ENCODE measurements at regions not wholly inside any gene's neighbourhood (a gene's known extent, or its start where the extent isn't known, plus 50 kb on each side); places are given as distances from the start of the nearest gene placed in this dataset.
A peak's percentile ranks its signal among the peaks of the same experiment; 100 is the strongest.

DNA sequence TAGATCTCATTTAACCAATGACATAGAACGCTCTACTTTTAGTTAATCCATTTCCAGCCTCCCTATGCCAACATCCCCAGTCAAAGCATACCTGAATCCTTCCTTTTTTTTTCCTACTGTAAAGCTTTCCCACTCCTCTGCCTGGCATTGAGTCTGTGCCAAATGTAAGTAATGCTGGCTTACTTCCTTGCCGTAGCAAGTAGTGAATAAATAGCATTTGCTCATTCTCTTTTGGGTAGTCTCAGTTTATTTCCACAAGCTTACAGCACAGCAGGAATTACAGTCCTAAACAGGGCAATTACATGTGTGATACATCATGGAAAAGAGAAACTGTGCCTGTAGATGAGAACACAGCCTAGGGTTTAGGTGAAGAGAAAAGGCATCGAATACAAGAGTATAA lies 352.6 kb upstream of the NEGR1 start:
- H3K9ac ChIP-seq (ENCODE audit: low read length), result no peak overlapping the region
- H3K27ac ChIP-seq (ENCODE audit: low read depth, low read length), result no peak overlapping the region
- H3K4me2 ChIP-seq (ENCODE audit: low read length), result no peak overlapping the region
- no peak overlapping the region for H3K4ac ChIP-seq (ENCODE audit: low read depth, low read length)
- H3K23ac ChIP-seq (ENCODE audit: low read length), result no peak overlapping the region
- no peak overlapping the region for H2AK5ac ChIP-seq (ENCODE audit: low read length)
- H3K36me3 ChIP-seq (ENCODE audit: control insufficient read depth in 1 of 2, insufficient read depth in 2 of 2, low read length in 2 of 2), result no peaks in the 10 kb centered on the region
- H4K12ac ChIP-seq (ENCODE audit: low read depth, low read length), result no peak overlapping the region
- H2BK120ac ChIP-seq (ENCODE audit: insufficient read depth, low read length, poor library complexity), result no peak overlapping the region
- H3K79me2 ChIP-seq (ENCODE audit: control insufficient read depth, insufficient read depth, low read length, poor library complexity), result no peaks in the 10 kb centered on the region
- no peak overlapping the region for H2BK5ac ChIP-seq (ENCODE audit: low read depth, low read length, poor library complexity)
- no peak overlapping the region for H2AFZ ChIP-seq (ENCODE audit: insufficient read depth, low read length, poor library complexity)
- no CpG with 5 or more reads among the region's 3 CpGs for WGBS (ENCODE audit: extremely low coverage, insufficient coverage, insufficient read length)
- H3K27me3 ChIP-seq (ENCODE audit: insufficient read depth, low read length), result no peaks in the 10 kb centered on the region
- H3K4me1 ChIP-seq (ENCODE audit: control insufficient read depth in 1 of 2, insufficient read depth in 2 of 2, low read length in 2 of 2), result no peaks in the 10 kb centered on the region
- DNase-seq, result no peak
- H3K4me3 ChIP-seq (ENCODE audit: low read depth, low read length), result no peak overlapping the region
- no peaks in the 10 kb centered on the region for H3K79me1 ChIP-seq (ENCODE audit: low read length)
- no peak overlapping the region for H3K14ac ChIP-seq (ENCODE audit: low read length)
- no peak overlapping the region for H4K91ac ChIP-seq (ENCODE audit: low read depth, low read length)
- H4K8ac ChIP-seq (ENCODE audit: low read depth, low read length), result no peak overlapping the region
- no peaks in the 10 kb centered on the region for H3K9me3 ChIP-seq (ENCODE audit: insufficient read depth, low read depth, low read length)
- H3K18ac ChIP-seq (ENCODE audit: low read length), result no peak overlapping the region
- H2BK12ac ChIP-seq (ENCODE audit: low read length), result no peak overlapping the region

DNA sequence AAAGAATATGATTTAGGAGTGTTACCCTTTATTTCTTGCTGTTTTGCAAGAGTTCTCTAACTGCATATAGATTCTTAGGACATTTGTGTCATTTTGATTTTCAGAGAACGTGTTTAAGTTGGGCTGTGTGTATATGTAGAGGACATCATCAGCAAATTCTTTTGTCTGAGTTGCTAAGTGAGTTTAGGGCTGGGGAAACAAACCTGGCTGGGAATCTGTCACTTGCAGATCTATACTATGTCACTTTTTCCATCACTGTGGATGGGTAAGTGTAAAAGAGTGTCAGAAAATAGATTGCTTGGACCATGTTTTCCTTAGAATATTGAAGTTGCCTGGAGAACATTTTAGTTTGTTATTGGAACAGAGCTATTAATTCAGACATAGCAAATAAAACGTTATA lies 349.1 kb upstream of the NEGR1 start:
- Histone ChIP-seq H2BK12ac (ENCODE audit: low read length) (no peak overlapping the region), H3K4me3 (ENCODE audit: low read depth, low read length) (no peak overlapping the region), H3K36me3 (ENCODE audit: control insufficient read depth in 1 of 2, insufficient read depth in 2 of 2, low read length in 2 of 2) (no peaks in the 10 kb centered on the region), H4K8ac (ENCODE audit: low read depth, low read length) (no peak overlapping the region), H3K4me1 (ENCODE audit: control insufficient read depth in 1 of 2, insufficient read depth in 2 of 2, low read length in 2 of 2) (no peaks in the 10 kb centered on the region), H3K27ac (ENCODE audit: low read depth, low read length) (no peak overlapping the region), H3K9ac (ENCODE audit: low read length) (no peak overlapping the region), H3K9me3 (ENCODE audit: insufficient read depth, low read depth, low read length) (no peaks in the 10 kb centered on the region), H2AFZ (ENCODE audit: insufficient read depth, low read length, poor library complexity) (no peak overlapping the region), H3K18ac (ENCODE audit: low read length) (no peak overlapping the region), H3K4ac (ENCODE audit: low read depth, low read length) (no peak overlapping the region), H2AK5ac (ENCODE audit: low read length) (no peak overlapping the region), H3K23ac (ENCODE audit: low read length) (no peak overlapping the region), H3K79me1 (ENCODE audit: low read length) (no peaks in the 10 kb centered on the region), H3K79me2 (ENCODE audit: control insufficient read depth, insufficient read depth, low read length, poor library complexity) (no peaks in the 10 kb centered on the region), H3K14ac (ENCODE audit: low read length) (no peak overlapping the region), H4K12ac (ENCODE audit: low read depth, low read length) (no peak overlapping the region), H3K4me2 (ENCODE audit: low read length) (no peak overlapping the region), H2BK120ac (ENCODE audit: insufficient read depth, low read length, poor library complexity) (no peak overlapping the region), H4K91ac (ENCODE audit: low read depth, low read length) (no peak overlapping the region), H2BK5ac (ENCODE audit: low read depth, low read length, poor library complexity) (no peak overlapping the region), H3K27me3 (ENCODE audit: insufficient read depth, low read length) (no peaks in the 10 kb centered on the region)
- no CpG with 5 or more reads among the region's 2 CpGs for WGBS (ENCODE audit: extremely low coverage, insufficient coverage, insufficient read length)
- no peak for DNase-seq

DNA sequence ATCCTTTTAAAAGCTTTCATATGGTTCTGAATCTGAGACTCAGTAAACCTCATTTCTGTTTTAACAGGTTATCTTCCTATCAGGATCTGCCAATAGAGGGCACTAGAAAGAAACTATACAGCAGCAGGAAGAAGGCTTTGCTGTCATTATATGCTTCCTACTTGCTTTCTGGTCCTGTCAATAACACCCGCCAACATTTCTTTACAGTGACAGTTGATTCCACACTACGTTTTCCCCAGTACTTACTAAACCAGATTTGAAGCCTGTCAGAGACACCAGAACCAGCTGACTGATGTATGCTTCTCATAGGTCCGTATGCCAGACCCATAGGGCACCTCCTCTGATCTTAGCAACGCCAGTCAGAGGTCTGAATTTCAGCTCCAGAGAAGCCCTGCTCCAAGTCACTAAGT lies 341.0 kb upstream of the NEGR1 start:
- Histone ChIP-seq H4K12ac (ENCODE audit: low read depth, low read length) (no peak overlapping the region), H2AK5ac (ENCODE audit: low read length) (no peak overlapping the region), H3K4ac (ENCODE audit: low read depth, low read length) (no peak overlapping the region), H2BK5ac (ENCODE audit: low read depth, low read length, poor library complexity) (no peak overlapping the region), H3K4me1 (ENCODE audit: control insufficient read depth in 1 of 2, insufficient read depth in 2 of 2, low read length in 2 of 2) (no peaks in the 10 kb centered on the region), H4K8ac (ENCODE audit: low read depth, low read length) (no peak overlapping the region), H3K27ac (ENCODE audit: low read depth, low read length) (no peak overlapping the region), H3K14ac (ENCODE audit: low read length) (no peak overlapping the region), H2BK120ac (ENCODE audit: insufficient read depth, low read length, poor library complexity) (no peak overlapping the region), H3K79me1 (ENCODE audit: low read length) (no peaks in the 10 kb centered on the region), H3K9ac (ENCODE audit: low read length) (no peak overlapping the region), H2BK12ac (ENCODE audit: low read length) (no peak overlapping the region), H3K4me2 (ENCODE audit: low read length) (peak overlapping the region; percentile 48), H3K27me3 (ENCODE audit: insufficient read depth, low read length) (no peaks in the 10 kb centered on the region), H3K79me2 (ENCODE audit: control insufficient read depth, insufficient read depth, low read length, poor library complexity) (no peaks in the 10 kb centered on the region), H4K91ac (ENCODE audit: low read depth, low read length) (no peak overlapping the region), H3K4me3 (ENCODE audit: low read depth, low read length) (no peak overlapping the region), H3K36me3 (ENCODE audit: control insufficient read depth in 1 of 2, insufficient read depth in 2 of 2, low read length in 2 of 2) (no peaks in the 10 kb centered on the region), H3K23ac (ENCODE audit: low read length) (no peak overlapping the region), H3K9me3 (ENCODE audit: insufficient read depth, low read depth, low read length) (no peaks in the 10 kb centered on the region), H3K18ac (ENCODE audit: low read length) (no peak overlapping the region), H2AFZ (ENCODE audit: insufficient read depth, low read length, poor library complexity) (no peak overlapping the region)
- DNase-seq, result peak in 1 of 2 donors; percentile 58
- no CpG with 5 or more reads among the region's 4 CpGs for WGBS (ENCODE audit: extremely low coverage, insufficient coverage, insufficient read length)

DNA sequence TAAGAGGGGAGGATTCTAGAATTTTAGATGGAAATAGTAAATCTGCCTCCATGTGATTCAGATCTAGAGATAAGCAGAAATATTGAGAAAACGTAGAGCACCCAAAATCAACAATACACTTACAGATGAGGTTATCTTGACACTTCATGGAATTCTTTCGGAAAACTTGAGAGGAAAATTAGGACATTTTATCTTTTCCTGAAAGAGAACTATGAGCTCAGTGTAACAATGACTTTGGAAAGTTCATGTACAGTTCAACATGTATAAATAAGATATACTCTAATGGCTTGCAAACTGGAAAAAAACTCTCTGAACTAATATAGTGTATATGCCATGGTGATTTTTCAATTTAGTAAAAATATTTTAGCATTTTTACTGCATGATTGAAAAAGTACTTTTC lies 338.1 kb upstream of the NEGR1 start:
- Histone ChIP-seq H4K91ac (ENCODE audit: low read depth, low read length) (no peak overlapping the region), H3K23ac (ENCODE audit: low read length) (no peak overlapping the region), H4K12ac (ENCODE audit: low read depth, low read length) (no peak overlapping the region), H3K4me1 (ENCODE audit: control insufficient read depth in 1 of 2, insufficient read depth in 2 of 2, low read length in 2 of 2) (no peaks in the 10 kb centered on the region), H3K79me1 (ENCODE audit: low read length) (no peaks in the 10 kb centered on the region), H3K4me2 (ENCODE audit: low read length) (no peak overlapping the region), H3K27ac (ENCODE audit: low read depth, low read length) (no peak overlapping the region), H3K4me3 (ENCODE audit: low read depth, low read length) (no peak overlapping the region), H2BK5ac (ENCODE audit: low read depth, low read length, poor library complexity) (no peak overlapping the region), H3K9ac (ENCODE audit: low read length) (no peak overlapping the region), H2BK12ac (ENCODE audit: low read length) (no peak overlapping the region), H3K4ac (ENCODE audit: low read depth, low read length) (no peak overlapping the region), H3K9me3 (ENCODE audit: insufficient read depth, low read depth, low read length) (no peaks in the 10 kb centered on the region), H3K14ac (ENCODE audit: low read length) (no peak overlapping the region), H2AFZ (ENCODE audit: insufficient read depth, low read length, poor library complexity) (no peak overlapping the region), H3K36me3 (ENCODE audit: control insufficient read depth in 1 of 2, insufficient read depth in 2 of 2, low read length in 2 of 2) (no peaks in the 10 kb centered on the region), H4K8ac (ENCODE audit: low read depth, low read length) (no peak overlapping the region), H3K27me3 (ENCODE audit: insufficient read depth, low read length) (no peaks in the 10 kb centered on the region), H2AK5ac (ENCODE audit: low read length) (no peak overlapping the region), H2BK120ac (ENCODE audit: insufficient read depth, low read length, poor library complexity) (no peak overlapping the region), H3K18ac (ENCODE audit: low read length) (no peak overlapping the region), H3K79me2 (ENCODE audit: control insufficient read depth, insufficient read depth, low read length, poor library complexity) (no peaks in the 10 kb centered on the region)
- no CpG with 5 or more reads among the region's 2 CpGs for WGBS (ENCODE audit: extremely low coverage, insufficient coverage, insufficient read length)
- peak in 1 of 2 donors; percentile 4 for DNase-seq
